ENCODE measurements at regions not wholly inside any gene's neighbourhood (a gene's known extent, or its start where the extent isn't known, plus 50 kb on each side); places are given as distances from the start of the nearest gene placed in this dataset.

- TF ChIP-seq POLR2AphosphoS5 (IDR thresholded peaks at IDR 0.05; ENCODE audit: low read depth) = no peak
- TF ChIP-seq JUNB (IDR thresholded peaks at IDR 0.05; ENCODE audit: unreplicated experiment) = no peak
- no peak for TF ChIP-seq ETS1 (IDR thresholded peaks at IDR 0.05)
- no peak for TF ChIP-seq ZNF331 (CRISPR knock-in tag; IDR thresholded peaks at IDR 0.05; ENCODE audit: low read depth)
- no peak for TF ChIP-seq CREB1 (CRISPR knock-in tag; IDR thresholded peaks at IDR 0.05; ENCODE audit: low read depth)
- TF ChIP-seq REST (IDR thresholded peaks at IDR 0.05; ENCODE audit: unreplicated experiment) = no peak
Observed at GRCh38 chr12:73210548-73211204, 938.5 kb downstream of the TRHDE start (continued).

DNA sequence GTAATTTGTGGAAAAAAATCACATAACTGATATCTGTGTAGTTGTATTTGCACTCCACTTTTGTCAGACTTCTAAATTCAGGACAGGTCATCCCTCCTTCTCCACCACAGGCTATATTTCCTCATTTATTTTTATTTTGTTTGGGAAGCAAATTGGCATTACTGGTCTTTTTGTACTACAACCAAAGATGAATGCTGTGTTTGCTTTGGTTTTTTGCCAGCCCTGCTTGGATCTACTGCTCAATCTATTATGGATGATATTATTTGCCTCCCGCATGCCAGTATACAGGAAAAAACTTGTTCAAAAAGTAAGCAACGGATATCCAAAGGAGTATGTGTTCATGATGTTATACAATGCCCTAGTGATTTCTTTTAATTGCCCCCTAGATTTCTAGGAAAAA lies 948.8 kb downstream of the TRHDE start:
- H3K4me2 ChIP-seq = no peak overlapping the region
- H3F3A ChIP-seq (replicated peaks; ENCODE audit: low read depth) = no peaks in the 10 kb centered on the region
- no peak overlapping the region for H3K4me3 Mint-ChIP-seq
- 0 out of 3 replicates have a peak, but pooled peaks cover 3% of the 10 kb centered on the region for H3K36me3 Mint-ChIP-seq (ENCODE audit: low read depth)
- H3K36me3 ChIP-seq (ENCODE audit: insufficient read depth) = no peaks in the 10 kb centered on the region
- no peak for DNase-seq (ENCODE audit: low spot score)
- no peaks in the 10 kb centered on the region for H3K9me2 ChIP-seq (ENCODE audit: insufficient read depth)
- H3K4me1 Mint-ChIP-seq = no peaks in the 10 kb centered on the region
- no peak overlapping the region for H3K4me3 ChIP-seq
- ATAC-seq = no peak
- H3K27me3 Mint-ChIP-seq (ENCODE audit: insufficient read depth, low read depth, poor library complexity) = no peaks in the 10 kb centered on the region
- H4K20me1 ChIP-seq (replicated peaks; ENCODE audit: insufficient read depth) = no peaks in the 10 kb centered on the region
- no peak overlapping the region for H3K27ac ChIP-seq (ENCODE audit: low read depth)
- H3K27me3 ChIP-seq (ENCODE audit: insufficient read depth) = no peaks in the 10 kb centered on the region
- H3K27ac Mint-ChIP-seq = no peak overlapping the region
- H3K79me2 ChIP-seq (replicated peaks; ENCODE audit: insufficient read depth) = no peaks in the 10 kb centered on the region
- H3K9me3 Mint-ChIP-seq = peaks cover 7% of the 10 kb centered on the region; the same call in 2 of the 3 replicates
- no peak overlapping the region for H2AFZ ChIP-seq
- H3K4me1 ChIP-seq (ENCODE audit: insufficient read depth) = peaks cover 11% of the 10 kb centered on the region
- TF ChIP-seq ZNF114 (CRISPR knock-in tag; IDR thresholded peaks at IDR 0.05) = no peak
- no peak for TF ChIP-seq STAT1 (IDR thresholded peaks at IDR 0.05; ENCODE audit: unreplicated experiment)
- TF ChIP-seq POLR2AphosphoS5 (IDR thresholded peaks at IDR 0.05; ENCODE audit: low read depth) = no peak
- TF ChIP-seq EZH2 (IDR thresholded peaks at IDR 0.05; ENCODE audit: low read depth, unreplicated experiment) = no peak
- no peak for TF ChIP-seq EZH2phosphoT487 (IDR thresholded peaks at IDR 0.05; ENCODE audit: unreplicated experiment)
- TF ChIP-seq ZNF462 (CRISPR knock-in tag; IDR thresholded peaks at IDR 0.05) = no peak
- no peak for TF ChIP-seq CREB1 (CRISPR knock-in tag; IDR thresholded peaks at IDR 0.05; ENCODE audit: low read depth)
- TF ChIP-seq ZNF331 (CRISPR knock-in tag; IDR thresholded peaks at IDR 0.05; ENCODE audit: low read depth) = no peak
- no peak for TF ChIP-seq NANOG (IDR thresholded peaks at IDR 0.05; ENCODE audit: borderline replicate concordance)
- TF ChIP-seq, protein P1, sequence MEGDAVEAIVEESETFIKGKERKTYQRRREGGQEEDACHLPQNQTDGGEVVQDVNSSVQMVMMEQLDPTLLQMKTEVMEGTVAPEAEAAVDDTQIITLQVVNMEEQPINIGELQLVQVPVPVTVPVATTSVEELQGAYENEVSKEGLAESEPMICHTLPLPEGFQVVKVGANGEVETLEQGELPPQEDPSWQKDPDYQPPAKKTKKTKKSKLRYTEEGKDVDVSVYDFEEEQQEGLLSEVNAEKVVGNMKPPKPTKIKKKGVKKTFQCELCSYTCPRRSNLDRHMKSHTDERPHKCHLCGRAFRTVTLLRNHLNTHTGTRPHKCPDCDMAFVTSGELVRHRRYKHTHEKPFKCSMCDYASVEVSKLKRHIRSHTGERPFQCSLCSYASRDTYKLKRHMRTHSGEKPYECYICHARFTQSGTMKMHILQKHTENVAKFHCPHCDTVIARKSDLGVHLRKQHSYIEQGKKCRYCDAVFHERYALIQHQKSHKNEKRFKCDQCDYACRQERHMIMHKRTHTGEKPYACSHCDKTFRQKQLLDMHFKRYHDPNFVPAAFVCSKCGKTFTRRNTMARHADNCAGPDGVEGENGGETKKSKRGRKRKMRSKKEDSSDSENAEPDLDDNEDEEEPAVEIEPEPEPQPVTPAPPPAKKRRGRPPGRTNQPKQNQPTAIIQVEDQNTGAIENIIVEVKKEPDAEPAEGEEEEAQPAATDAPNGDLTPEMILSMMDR (conservative IDR thresholded peaks at IDR 0.05; ENCODE audit: low read depth in 2 of 2) = no peak

Measured in GM23338 (cell line).